GM12891 (cell line): ENCODE measurements at regions not wholly inside any gene's neighbourhood (a gene's known extent, or its start where the extent isn't known, plus 50 kb on each side); places are given as distances from the start of the nearest gene placed in this dataset.

Source experiments
- POLR2A ChIP-seq: IDR thresholded peaks from 2 replicates; pipeline ENCODE4 v1.6.1; 2011; ENCODE audit warnings: low read depth, low read length, control low read depth
- POLR2AphosphoS5 ChIP-seq: IDR thresholded peaks from 2 replicates; pipeline ENCODE4 v1.6.1; 2011; ENCODE audit warnings: low read depth, low read length, control low read depth
- TAF1 ChIP-seq: IDR thresholded peaks from 2 replicates; pipeline ENCODE4 v1.6.1; 2011; ENCODE audit warnings: low read depth, low read length, control low read depth

DNA sequence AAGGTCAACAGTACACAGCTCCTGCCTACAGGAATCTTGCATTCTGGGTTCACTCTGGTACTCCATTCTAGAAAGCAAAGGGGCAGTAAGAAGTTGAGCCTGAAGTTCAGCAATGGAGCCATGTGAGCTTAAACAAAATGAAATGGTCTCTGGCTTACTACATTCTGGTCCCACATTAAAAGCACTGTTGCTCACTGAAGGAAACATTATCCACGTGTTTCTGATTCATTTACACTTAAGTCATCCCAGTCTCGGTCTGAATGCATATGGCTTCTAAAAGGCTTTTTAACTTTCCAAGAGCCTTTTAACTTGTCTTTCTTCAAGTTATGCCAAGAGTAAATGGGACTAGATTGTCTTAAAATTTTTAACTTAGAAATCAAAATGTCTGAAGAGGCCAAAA is 177.8 kb downstream of the LNPK start:
- TF ChIP-seq POLR2A = no peak
- no peak for TF ChIP-seq TAF1
- no peak for TF ChIP-seq POLR2AphosphoS5
